Epithelial cell of prostate (primary cell): ENCODE measurements at regions not wholly inside any gene's neighbourhood (a gene's known extent, or its start where the extent isn't known, plus 50 kb on each side); places are given as distances from the start of the nearest gene placed in this dataset.

Experiments used
- DNase-seq: peaks from one replicate; pipeline ENCODE4 v3.0.0-alpha.2; 2011; ENCODE audit warnings: low read depth, low spot score
- H3K27ac ChIP-seq: fragments of 450-650 bp; 2 replicates; pipeline ENCODE4 v1.5.1; 2017; ENCODE audit warnings: mild to moderate bottlenecking

DNA sequence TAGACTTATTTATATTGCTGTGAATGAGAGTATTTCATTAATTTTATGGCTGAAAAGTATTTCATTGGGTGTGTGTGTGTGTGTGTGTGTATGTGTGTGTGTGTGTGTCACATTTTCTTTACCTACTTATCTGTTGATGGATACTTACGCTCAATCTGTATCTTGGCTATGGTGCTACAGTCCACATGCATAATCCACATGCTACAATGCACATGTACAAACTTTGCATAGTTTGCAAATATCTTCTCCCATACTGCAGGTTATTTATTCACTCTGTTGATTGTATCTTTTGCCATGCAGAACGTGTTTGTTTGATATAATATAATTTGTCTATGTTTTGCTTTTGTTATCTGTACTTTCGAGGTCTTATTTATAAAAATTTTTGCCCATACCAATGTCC is 167.8 kb downstream of the RAB28 start:
- DNase-seq: no peak
- H3K27ac ChIP-seq: no peak overlapping the region

DNA sequence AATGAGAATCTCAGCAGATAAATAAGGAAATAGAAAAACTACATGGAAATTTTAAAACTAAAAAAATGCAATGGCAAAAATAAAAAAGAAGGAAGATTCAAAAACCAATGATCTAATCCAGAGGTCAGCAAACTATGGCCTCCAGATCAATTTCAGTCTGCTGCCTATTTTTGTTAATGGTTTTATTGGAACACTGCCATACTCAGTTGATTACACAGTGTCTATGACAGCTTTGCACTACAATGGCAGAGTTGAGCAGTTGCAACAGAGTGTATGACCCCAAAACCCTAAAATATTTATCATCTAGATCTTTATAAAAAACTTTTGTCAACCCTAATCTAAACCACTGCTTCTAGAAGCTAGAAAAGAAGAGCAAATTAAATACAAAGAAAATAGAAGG is 170.3 kb downstream of the RAB28 start:
- DNase-seq: no peak
- H3K27ac ChIP-seq: no peak overlapping the region

DNA sequence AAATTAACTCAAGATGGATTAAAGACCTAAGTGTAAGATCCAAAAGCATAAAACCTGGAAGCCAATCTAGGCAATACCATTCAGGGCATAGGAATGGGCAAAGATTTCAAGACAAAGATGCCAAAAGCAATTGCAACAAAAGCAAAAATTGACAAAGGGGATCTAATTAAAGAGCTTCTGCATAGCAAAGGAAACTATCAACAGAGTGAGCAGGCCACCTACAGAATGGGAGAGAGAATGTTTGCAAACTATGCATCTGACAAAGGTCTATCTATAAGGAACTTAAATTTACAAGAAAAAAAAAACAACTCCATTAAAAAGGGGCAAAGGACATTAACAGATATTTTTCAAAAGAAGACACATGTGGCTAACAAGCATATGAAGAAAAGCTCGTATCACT is 171.9 kb downstream of the RAB28 start:
- H3K27ac ChIP-seq: no peak overlapping the region
- DNase-seq: no peak

DNA sequence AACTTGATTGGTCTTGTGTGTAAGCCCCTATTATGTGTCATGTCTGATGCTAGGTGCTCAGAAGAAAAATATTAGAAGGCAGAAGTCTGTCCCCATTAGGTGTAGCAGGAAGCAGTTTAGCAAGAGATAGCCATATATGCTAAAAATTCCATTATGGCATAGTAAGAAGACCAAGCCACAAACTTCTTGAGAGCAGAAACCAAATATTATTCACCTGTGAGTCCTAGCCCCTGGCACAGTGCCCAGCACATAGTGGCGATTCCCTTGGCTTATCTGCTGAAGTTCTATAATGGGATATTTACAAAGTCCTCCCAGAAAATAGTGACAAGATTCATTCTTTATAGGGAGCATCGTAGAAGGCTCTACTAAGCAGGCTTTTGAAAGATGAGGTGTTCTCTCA is 174.4 kb downstream of the RAB28 start:
- DNase-seq: no peak

DNA sequence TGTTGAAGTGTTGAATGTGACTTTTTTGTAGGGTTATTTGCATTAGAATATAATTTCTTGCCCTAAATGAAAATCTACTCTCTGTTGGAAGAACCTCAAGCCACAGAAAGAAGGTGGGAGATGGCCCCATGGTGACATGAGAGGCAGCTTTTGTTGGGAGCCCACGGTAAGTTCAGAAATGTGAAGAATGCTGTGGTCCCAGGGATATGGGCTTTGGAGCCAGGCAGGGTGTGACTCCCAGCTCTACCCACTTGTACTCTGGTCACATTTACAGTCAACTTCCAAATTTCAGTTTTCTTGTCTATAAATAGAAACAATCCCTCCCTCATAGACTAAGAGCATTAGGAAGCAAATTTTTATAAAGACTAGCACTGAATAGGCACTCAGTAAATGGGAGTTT is 177.8 kb downstream of the RAB28 start:
- DNase-seq: no peak
- H3K27ac ChIP-seq: no peak overlapping the region

More for the DNA sequence above, 174.4 kb downstream of the RAB28 start:
- H3K27ac ChIP-seq: no peak overlapping the region

DNA sequence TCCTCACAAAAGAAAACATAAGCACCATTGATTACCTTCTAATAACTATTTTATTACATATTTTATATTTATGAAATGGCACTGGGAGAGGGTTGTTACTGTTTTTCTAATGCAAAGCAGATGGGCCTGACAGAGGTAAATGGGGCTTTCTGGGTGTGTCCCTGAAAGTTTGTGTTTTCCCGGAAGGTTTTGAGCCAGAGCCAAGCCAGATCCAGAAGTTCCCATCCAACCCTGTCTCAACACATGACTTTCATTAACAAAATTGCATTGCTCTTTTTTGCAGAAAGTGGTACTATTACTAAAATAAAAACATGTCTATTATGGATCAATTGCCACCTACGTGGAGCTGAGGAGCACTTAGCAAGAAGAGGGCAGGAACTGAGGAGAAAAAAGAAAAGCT is 181.3 kb downstream of the RAB28 start:
- H3K27ac ChIP-seq: no peak overlapping the region
- DNase-seq: no peak

DNA sequence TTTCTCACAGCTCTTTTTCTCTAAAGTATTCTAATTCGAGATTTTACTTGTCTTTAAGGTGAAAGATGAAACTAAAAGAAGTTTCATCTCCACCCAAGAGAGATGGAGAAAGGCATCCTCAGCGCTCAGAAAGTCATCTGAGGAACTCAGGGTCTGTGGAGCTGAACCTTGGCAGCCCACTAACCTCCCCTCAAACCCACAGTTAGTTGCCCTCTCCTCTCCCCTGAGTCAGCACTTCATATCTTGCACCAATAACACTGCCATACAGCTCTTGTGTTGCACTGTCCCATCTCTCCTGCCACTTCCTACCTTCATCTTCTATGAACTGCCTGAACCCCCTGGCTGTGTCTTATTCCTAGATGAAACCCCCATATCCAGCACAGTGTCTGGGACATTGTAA is 184.8 kb downstream of the RAB28 start:
- no peak for DNase-seq
- H3K27ac ChIP-seq: no peak overlapping the region

DNA sequence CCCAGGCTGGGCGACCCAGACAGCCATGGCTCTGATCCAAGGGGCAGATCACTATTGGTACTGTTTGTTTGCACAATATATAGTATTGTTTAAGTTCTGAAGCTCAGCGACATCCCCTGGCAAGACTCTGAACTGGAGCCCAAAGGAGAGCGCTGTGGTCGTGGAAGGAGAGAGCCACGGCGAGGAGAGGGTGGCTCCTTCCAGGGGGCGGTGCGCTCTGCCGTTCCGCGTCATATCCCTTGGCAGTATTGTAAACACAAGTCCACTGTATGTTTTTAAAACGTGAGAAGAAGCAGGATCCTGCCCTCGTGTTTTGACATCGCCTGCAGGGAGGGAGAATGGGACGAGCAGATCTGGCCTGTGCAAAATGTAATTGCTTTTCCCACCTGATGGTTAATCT is 185.5 kb downstream of the RAB28 start:
- DNase-seq: no peak
- no peak overlapping the region for H3K27ac ChIP-seq

DNA sequence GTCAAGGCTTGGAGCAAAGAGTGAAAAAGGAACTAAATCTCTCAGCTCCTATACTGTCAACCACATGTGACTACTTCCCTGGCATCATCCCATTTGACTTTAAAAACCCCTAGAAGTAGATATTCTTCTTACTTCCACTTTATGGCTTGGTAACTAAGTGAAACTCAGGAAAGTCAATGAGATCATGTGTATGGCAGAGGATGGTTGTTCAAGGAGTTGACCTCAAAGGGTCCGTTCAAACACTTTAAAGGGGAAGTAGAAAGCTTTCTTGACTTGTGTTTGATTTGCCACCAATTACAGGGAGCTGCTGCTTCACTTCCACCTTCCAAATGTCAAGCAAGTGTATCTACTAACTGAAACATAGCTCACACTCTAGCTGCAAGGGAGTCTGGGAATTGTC is 187.2 kb downstream of the RAB28 start:
- no peak overlapping the region for H3K27ac ChIP-seq
- DNase-seq: no peak

DNA sequence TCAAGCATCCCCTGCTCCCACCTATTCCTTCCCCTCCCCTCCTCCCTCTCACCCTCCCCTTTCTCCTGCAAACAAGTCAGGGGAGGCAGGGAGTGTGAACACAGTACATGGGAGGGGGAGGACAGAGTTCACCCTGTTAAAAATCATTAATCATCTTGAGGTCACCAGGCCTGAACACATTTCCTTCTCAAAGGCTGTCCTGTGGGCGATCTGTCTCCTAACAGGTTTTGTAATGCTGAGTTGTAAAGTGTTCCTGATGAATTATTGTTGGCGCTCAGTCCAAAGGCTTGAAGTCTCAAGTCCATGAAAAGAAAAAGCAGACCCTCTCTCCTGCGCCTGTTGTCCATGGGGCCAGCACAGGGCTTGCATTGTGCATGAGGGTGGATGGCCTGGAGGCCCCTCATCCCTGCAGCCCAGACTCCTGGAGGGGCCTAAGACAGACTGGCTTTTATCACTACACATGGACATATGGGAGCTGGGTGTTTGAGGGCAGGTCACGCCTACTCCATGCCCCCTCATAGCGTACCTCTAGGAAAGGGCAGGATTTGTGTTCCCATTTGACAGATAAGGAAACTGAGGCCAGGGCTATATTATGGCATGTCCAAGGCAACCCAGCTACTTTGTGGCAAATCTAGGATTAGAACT is 189.1 kb downstream of the RAB28 start:
- H3K27ac ChIP-seq: no peak overlapping the region
- no peak for DNase-seq

DNA sequence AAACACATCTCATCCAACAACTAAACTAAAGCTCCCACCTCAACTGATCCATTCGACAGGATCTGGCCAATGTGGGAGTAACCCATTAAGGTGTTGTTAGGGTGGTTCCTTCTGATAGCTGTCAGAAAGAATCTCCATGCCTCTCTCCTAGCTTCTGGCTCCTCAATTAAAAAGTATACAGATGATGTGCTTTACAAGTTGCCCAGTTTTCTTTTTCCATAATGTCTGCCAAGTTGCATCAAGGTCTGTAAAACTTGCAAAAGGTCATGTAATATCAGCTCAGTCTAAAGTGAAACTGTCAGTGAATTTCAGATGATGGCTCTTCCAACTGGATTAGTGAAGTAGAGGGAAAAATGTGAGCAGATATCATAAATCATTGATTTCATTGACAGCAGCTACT is 191.8 kb downstream of the RAB28 start:
- H3K27ac ChIP-seq: no peak overlapping the region
- no peak for DNase-seq

DNA sequence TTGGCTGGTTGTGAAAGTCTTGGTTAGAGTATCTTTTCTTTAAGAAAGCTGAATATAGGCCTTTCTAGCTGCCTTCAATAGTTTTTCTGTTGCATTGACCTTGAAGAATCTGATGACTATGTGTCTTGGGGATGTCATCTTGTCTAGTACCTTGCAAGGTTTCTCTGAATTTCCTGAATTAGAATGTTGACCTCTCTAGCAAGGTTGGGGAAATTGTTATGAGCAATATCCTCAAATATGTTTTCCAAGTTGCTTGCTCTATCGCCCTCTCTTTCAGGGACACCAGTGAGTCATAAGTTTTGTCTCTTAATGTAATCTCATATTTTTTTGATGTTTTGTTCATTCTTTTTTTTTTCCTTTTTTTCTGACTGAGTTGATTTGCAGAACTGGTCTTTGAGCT is 194.7 kb downstream of the RAB28 start:
- H3K27ac ChIP-seq: no peak overlapping the region
- DNase-seq: no peak

DNA sequence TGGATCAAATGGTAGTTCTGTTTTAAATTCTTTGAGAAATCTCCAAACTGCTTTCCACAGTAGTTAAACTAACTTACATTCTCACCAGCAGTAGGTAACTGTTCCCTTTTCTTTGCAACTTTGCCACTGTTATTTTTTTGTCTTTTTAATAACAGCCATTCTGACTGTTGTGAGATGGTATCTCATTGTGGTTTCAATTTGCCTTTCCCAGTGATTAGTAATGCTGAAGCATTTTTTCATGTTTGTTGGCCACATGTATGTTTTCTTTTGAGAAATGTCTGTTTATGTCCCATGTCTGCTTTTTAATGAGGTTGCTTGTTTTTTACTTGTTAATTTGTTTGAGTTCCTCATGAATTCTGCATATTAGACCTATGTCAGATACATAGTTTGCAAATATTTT is 198.8 kb downstream of the RAB28 start:
- DNase-seq: no peak
- H3K27ac ChIP-seq: no peak overlapping the region

DNA sequence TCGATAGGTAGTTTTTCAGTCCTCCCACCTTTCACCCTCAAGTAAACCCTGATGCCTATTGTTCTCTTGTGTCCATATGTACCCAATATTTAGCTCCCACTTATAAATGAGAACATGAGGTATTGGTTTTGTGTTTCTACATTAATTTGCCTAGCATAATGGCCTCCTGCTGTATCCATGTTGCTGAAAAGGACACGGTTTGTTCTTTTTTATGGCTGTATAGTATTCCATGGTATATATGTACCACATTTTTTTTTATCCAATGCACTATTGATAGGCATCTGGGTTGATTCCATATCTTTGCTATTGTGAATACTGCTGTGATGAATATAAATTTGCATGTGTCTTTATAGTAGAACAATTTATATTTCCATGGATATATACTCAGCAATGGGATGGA is 199.2 kb downstream of the RAB28 start:
- no peak for DNase-seq
- no peak overlapping the region for H3K27ac ChIP-seq

DNA sequence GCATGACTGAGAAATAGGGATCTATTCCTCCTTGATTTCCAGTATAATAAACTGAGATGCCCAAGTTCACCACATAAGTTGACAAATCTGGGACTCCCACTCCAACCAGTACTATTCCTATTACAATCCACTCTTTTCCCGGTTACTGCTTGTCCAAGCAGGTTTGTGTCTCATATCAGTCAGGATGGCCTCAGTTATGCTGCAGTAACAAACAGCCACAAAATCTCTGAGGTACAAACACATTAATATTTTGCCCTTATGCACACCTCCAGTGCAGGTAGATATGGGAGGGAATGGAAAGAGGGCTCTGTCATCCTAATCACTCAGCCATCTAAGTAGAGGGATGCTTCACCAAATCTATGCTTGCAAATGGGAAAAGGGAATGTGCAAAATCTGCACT is 207.8 kb downstream of the RAB28 start:
- H3K27ac ChIP-seq: no peak overlapping the region
- no peak for DNase-seq

DNA sequence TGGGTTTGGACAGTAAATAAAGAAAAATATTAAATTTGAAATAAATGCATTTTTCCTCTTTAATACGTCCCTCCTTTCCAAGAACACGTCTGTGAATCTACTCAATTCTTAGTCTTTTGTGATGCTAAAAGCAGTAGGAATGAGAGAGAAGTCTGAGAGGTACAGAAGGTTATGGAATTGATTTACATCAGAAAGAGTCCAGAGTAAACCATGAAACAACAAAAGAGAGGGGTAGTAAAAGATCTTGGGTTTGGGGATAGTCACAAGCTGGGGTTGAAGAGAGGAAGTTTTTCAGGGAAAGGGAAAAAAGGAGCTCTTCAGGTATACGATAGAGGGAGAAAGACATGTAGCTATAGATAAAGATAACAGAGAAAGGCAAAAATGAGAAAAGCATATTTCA is 215.4 kb downstream of the RAB28 start:
- DNase-seq: no peak
- no peak overlapping the region for H3K27ac ChIP-seq

DNA sequence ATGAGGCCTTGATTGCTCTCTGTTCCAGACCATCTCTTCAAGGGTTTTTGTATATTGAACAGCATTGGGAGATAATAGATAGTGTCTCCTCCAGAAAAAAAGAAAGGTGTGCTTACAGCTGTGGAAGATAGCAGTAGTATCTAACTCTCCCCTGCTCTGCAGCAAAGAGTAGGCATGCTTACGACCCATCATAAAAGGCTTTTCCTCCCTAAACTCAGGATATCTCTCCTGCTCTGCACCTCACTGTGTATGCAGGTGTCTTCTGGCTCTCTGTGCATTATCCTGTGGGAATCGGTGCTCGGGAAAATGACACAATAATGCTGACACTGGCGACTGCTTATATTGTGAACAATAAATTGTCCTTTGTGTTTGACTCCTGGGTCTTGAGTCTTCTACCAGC is 216.0 kb downstream of the RAB28 start:
- no peak for DNase-seq
- H3K27ac ChIP-seq: no peak overlapping the region

DNA sequence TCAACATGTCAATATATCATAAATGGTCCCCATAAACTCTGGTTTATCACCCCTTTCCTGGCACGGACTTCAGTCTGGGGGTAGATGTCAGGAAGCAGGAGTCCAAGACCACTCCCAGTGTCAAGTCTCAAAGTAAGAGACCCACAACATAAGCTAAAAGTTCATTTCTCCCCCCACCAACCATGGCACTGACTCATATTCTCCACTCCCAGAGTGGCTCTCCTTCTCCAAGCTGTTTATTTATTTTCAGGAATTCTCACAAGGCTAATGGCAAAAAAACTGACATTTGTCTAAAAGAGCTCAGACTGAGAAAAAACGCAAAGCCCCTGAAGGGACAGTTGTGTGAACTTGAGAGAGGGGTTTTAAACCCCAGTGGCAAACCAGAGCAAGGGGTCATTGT is 217.0 kb downstream of the RAB28 start:
- DNase-seq: no peak
- no peak overlapping the region for H3K27ac ChIP-seq

DNA sequence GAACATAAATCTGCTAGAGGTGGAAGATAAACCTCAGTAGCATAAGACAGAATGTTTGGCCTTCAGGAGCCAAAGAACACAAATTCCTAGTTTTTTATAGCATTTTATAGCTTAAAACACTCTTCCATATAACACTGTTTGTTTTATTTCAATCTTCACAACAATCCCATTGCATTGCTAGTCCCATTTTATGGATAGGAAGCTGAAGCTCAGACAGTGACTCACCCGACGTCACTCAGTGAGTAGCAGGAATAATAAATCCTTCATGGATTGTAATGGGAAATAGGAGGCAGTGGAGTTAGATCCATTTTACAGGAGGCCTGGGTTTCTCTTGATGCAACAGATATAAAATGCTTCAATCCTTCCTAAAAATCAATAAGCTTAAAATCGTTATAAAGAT is 217.5 kb downstream of the RAB28 start:
- H3K27ac ChIP-seq: no peak overlapping the region
- DNase-seq: no peak

DNA sequence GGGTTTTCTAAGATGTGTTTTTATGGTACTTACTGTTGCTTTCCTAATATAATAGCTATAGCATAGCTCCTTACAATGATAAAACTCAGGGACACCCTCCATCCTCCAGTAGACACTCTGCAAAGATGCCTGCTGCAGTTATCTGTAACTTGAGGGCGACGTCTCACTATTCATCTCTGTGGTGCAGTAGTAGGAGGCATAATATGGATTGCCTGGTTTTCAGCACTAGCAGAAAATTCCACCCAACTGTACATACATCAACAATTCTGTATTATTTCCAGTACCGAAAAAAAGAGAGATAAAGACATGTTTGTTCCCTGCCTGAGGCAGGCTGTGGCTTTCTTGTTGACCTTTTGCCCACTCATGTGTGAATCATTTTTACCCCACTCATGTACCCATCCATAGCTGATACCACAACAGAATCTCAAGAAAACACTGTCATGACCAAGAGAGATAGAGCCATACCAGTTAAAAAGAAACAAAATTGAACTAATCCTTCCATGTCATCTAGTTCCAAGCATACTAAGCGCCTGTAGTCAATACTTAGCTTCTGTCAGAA is 220.1 kb downstream of the RAB28 start:
- no peak overlapping the region for H3K27ac ChIP-seq
- no peak for DNase-seq

DNA sequence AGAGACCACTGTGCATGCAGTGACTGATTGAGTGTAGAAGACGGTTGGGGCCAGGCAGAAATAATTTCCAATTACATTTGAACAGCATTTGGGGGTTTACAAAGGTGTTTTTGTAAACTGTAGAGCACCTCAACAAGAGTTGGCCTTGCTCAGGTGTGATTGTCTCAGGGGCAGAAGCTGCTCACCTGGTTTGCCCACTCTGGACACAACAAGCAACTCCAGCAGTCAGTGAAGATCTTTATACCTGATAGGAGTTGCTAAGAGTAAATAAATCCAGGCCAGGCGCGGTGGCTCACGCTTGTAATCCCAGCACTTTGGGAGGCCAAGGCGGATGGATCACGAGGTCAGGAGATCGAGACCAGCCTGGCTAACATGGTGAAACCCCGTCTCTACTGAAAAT is 221.3 kb downstream of the RAB28 start:
- no peak for DNase-seq
- H3K27ac ChIP-seq: no peak overlapping the region

DNA sequence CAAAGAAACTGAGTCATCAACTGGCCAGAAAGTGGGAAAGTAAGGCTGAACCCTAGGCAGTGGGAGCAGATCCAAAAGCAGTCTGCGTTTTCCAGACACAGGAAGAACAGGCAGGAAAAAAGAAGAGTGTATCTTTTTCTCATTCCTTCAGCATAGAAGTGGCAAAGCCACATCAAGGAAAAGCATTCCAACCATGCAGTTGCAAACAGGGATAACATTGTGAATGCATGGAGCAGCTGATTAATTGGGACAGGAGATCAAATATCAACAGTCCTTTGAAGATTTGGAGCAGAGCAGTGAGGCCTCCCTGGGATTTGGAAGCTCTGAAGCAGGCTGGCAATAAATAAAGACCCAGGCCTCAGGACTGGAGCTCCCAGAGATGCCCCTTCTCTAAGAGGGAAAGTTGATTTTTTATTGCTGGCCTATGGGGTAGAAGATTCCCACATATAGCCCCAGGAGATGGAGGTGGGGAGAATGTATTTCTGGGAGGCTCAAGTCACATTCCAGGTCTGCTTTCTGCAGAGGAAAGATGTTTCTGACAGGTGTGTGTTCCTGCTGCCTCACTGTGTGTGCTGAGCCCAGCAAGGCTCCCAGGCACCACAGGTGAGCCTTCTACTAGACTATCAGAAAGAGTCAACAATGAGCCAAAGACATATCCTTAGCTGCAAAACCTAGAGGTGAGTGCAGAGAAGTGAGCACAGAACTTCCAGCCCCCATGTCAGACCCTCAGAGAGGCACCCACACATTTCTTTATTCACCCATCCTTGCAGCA is 222.5 kb downstream of the RAB28 start:
- H3K27ac ChIP-seq: no peak overlapping the region

More for the DNA sequence above, 222.5 kb downstream of the RAB28 start:
- no peak for DNase-seq
